DMS79 (cell line): ENCODE measurements at regions not wholly inside any gene's neighbourhood (a gene's known extent, or its start where the extent isn't known, plus 50 kb on each side); places are given as distances from the start of the nearest gene placed in this dataset.

Experiments
- DNase-seq: peaks from one replicate; lab custom pipeline; 2025; lab: John Stamatoyannopoulos, UW

DNA sequence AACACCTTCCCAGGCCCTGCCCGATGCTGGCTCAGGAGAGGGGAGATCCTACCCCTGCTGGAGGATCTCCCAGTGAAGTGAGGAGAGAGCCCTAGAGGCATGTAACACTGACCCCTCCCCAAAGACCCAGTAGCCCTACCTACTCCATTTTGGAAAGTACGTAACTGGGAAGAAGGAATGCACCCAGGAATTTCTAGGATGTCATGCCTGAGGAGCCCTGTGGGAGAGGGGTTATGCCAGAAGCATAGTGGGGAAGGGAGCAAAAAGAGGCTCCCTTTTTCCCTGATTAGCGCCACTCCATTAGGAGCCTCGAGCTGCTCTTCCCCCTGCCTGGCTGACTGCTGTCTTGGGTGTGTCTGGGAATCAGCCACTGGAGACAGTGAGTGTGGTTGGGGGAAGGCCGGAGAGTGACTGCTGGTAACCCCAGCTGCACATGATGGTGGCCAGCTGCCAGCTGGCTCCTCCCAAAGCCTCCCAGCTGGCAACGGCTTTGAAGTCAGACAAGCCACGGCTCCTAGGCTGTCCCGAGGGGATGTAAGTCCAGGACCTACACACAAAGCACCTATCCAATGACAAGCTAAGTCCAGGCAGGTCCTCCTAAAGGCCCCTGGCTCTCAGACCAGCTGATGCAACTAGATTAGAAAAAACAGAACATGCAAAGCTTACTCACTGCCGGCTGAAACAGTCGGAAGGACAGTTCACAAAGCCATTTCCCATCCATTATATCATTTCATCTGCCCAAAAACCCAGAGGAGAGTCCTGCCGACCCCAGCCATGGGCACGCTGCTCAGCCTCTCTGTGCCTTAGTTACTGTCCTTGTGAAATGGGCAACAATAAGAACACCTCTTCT lies 136.5 kb upstream of the ABCA1 start:
- DNase-seq, result peak; percentile 62

DNA sequence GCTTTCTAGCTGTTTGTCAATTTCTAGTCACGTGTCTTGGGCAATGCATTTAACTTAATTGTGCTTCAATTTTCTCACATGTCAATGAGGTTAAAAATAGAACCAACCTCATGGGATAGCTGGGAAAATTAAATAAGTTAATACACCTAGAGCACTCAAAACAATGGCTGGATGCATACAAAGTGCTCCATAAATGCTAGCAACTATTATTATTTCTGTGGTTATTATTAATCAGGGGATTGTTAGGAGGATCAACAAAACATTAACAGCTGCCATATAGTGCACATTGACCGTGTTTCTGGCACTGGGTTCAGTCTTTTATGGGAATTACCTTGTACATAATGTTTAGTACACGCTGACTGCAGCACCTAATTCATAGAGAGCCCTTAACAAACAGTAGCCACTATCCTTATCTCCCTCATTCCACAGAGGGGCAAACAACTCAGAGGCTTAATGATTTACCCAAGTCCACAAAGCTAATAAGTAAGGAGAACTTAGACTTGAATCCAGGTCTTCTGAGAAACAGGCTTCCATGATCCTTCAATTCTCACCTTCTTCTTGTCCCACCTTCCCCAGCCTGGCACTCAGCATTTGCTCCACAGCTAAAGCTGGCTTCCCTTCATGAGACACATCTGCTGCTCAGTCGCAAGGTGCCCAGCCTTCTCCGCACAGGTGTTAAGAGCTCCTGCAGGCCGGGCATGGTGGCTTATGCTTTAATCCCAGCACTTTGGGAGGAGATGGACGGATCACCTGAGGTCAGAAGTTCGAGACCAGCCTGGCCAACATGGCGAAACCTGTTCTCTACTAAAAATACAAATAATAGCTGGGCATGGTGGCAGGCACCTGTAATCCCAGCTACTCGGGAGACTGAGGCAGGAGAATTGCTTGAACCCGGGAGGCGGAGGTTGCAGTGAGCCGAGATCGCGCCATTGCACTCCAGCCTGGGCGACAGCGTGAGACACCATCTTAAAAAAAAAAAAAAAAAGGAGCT lies 137.4 kb upstream of the ABCA1 start:
- no peak for DNase-seq

- DNase-seq, result no peak
These were observed 138.4 kb upstream of the ABCA1 start for GRCh38 chr9:105066275-105066865.

DNA sequence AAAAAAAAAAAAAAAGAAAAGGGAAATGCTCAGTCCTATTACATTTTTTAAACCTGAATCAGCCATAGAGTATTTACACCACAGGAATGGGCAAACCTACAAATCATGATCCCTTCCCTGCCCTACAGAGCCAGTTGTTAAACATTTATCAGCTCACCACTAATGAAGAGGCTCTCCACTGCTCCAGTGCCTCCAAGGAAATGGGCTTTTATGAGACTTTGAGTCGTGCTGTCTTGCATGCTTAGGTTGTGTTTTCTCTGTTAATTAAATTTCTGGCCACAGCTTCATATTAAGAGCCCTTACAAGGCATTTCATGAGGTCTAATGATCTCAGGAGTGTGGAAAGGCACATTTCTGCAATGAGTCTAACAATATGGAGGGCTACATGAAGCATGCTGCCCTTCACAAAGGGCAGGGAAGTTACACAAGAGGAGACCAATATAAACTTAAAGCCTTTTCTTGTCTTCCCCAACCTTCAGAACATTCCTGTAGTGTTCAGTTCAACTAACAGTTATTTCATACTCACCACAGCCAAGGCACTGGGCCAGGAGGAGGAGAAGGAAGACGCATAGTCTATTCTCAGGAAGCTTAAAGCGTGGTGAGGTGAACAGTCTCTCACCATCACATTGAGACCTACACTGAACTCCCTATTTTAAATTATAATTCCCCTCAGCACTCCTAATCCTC lies 140.1 kb upstream of the ABCA1 start:
- DNase-seq, result no peak

DNA sequence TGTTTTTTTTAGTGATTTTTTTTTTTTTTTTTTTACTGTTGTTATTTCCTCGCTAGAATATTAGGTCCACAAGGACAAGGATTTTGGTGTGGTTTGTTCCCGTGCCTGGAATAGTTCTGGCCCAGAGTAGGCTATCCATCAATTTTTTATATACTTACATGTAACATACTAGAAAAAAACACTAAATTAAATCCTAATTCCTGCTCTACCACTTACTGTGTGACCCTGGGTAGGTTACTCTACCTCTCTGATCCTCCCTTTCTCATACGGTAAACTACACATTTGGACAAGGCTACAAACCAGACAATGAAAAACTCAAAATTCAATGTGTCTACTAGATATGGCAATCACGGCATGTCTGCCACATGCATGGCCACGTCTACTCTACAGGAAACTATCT lies 141.3 kb upstream of the ABCA1 start:
- no peak for DNase-seq

GRCh38 chr9:105069696-105070095 lies 141.7 kb upstream of the ABCA1 start:
- DNase-seq, result no peak

DNA sequence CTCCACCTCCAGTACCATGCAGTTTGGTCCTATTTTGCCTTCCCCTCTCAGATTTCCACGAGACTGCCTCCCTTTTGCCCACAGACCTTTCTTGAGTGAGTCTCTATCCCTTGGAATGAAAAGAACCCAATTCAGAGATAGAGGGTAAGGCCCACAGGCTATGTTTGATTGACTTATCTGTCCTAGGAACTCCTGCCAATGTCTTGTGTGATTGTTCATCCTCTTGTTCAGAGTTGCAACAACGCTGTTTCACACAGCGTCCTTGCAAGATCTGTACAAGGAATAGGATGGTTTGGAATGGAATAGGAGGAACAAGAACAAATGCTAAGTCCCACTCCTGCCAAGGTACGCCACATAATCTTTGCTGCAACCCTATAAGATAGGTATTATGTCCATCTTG lies 142.2 kb upstream of the ABCA1 start:
- DNase-seq, result no peak

DNA sequence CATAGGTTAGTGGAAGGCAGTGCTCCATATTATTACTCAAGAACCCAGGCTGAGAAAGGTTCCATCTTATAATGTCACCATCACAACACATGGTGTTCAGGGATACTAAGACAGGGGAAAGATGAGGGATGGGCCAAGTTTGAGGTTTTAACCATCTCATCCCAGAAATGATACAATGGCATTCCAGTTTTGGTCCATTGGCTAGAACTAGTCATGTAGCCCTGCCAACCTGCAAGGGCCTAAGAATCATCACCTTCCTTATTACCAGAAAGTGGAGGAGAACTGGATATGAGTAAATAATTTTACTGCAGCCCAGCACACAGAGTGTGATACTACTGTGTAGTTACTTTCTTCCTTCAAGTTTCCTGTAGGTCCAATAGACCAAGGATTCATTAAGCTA lies 144.5 kb upstream of the ABCA1 start:
- no peak for DNase-seq

- no peak for DNase-seq
These were observed 145.2 kb upstream of the ABCA1 start for GRCh38 chr9:105073147-105073546.

GRCh38 chr9:105074491-105074890 lies 146.5 kb upstream of the ABCA1 start:
- no peak for DNase-seq

DNA sequence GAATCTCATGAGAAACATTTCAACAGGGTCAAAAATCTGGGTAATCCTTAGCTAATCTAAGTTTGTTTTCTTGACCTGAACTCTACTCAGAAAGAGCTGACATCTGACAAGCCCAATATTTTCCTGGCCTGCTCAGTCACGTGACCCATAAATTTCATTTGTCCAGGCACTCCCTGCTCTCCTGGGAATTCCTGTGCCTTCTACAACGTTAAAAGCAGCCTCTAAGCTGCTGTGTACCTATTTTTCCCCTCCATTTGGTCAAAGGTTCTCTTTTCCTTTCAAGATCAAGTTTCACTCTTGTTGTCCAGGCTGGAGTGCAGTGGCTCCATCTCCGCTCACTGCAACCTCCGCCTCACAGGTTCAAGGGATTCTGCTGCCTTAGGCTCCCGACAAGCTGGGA lies 148.8 kb upstream of the ABCA1 start:
- no peak for DNase-seq

- no peak for DNase-seq
These were observed 151.5 kb upstream of the ABCA1 start for GRCh38 chr9:105079457-105079856.

DNA sequence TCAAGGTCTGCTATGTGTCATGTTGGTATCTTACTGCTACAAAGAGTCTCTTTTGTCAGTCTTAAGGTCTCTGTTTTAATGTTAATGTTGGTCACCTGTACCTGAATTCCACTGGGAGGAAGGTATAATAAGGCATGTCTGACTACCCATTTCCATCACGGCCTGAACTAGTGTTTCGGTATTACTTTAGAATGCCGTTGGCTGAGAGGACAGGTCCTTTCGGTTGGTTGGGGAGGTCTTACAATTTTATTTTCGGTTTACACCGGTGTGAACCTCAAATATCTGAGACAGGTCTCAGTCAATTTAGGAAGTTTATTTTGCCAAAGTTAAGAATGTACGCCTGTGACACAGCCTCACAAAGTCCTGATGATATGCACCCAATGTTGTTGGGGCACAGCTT lies 154.9 kb upstream of the ABCA1 start:
- no peak for DNase-seq

DNA sequence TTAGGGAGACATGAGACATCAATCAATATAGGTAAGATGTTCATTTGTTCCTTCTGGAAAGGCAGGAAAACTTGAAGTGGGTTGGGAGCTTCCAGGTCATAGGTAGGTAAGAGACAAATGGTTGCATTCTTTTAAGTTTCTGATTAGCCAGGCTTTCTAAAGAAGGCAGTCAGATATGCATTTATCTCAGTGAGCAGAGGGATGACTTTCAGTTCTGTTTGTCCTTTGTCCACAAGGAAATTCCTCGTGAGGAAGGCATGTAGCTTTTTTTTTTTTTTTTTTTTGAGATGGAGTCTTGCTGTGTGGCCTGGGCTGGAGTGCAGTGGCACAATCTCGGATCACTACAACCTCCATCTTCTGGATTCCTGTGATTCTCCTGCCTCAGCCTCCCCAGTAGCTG lies 155.3 kb upstream of the ABCA1 start:
- DNase-seq, result no peak

GRCh38 chr9:105087910-105088898 lies 156.2 kb upstream of the SLC44A1 start:
- DNase-seq, result no peak

DNA sequence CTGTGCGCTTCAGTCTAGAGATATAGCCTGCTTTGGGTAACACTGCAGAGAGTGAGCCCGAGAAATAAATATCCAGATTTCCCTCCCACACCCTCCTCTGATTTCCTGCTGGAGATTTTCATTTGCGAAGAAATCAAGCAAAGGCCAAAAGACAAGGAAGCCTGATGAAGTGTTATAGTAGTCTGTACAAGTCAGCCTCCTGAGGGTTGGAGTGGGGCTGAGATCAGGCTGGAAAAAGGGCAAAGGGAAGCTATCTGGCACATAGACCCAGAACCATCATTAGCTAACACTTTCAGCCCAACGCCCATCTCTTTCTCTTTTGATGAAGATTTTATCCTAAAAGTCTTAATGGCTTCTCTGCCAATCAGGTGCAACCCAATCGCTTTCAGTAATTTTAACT lies 154.6 kb upstream of the SLC44A1 start:
- no peak for DNase-seq

DNA sequence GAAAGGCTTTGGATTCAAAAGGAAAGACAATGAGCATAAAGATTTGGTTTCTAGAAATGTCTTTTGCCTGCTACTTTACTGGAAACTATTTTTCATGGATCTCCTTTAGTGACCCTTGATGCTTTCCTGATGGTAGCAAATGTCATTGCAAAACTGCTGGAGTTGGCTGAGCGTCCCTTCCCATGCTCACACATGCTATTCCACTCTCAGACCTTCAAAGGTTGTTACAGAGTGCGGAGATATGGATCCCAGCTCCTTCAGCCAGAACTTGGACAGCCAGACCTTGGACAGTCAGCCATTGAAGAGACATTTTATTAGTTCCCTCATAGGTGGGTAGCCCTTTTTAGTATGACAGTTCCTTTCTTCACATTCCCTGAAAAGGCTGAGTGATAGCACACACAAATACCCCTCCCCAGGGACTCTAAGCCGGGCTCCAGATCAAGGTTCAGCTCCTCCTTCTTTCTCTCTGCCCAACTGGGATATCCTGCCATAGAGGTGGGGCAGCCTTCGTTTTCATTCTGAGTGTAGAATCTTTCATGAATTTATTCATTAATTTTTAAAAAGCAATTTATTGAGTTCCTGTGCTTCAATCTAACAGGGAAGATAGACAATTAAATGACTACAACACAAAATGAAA lies 153.3 kb upstream of the SLC44A1 start:
- no peak for DNase-seq

- no peak for DNase-seq
These were observed 150.8 kb upstream of the SLC44A1 start for GRCh38 chr9:105093685-105094084.

- no peak for DNase-seq
These were observed 146.1 kb upstream of the SLC44A1 start for GRCh38 chr9:105098370-105098769.

GRCh38 chr9:105103776-105104175 lies 140.7 kb upstream of the SLC44A1 start:
- DNase-seq, result no peak
